Vagina (tissue), 2 donors: ENCODE measurements at regions not wholly inside any gene's neighbourhood (a gene's known extent, or its start where the extent isn't known, plus 50 kb on each side); places are given as distances from the start of the nearest gene placed in this dataset.

Source experiments
- DNase-seq, 2 donors: peaks; one replicate each; pipeline ENCODE4 v3.0.0-alpha.2; 2017; ENCODE audit errors: extremely low spot score in 2 of 2
- H3K27ac ChIP-seq: fragments of 200-600 bp; sonication (generic); one replicate; pipeline ENCODE4 v1.5.1; 2019
- H3K27me3 ChIP-seq: fragments of 200-600 bp; sonication (generic); one replicate; pipeline ENCODE4 v1.5.1; 2019
- H3K36me3 ChIP-seq, 2 donors: fragments of 200-600 bp; sonication (generic); one replicate each; pipeline ENCODE4 v1.5.1; 2017 to 2019
- H3K4me1 ChIP-seq: fragments of 200-600 bp; sonication (generic); one replicate; pipeline ENCODE4 v1.5.1; 2019
- H3K4me3 ChIP-seq, 2 donors: fragments of 200-600 bp; sonication (generic); 1 replicate in 1 of 2; 2 replicates in 1 of 2; pipeline ENCODE4 v1.5.1; 2016 to 2019
- H3K9me3 ChIP-seq: fragments of 200-600 bp; sonication (generic); one replicate; pipeline ENCODE4 v1.5.1; 2019
- CTCF ChIP-seq, 3 experiments: fragments of 450-650 bp in 2 of 3; fragments of 200-600 bp in 1 of 3; sonication (generic) in 1 of 3; IDR thresholded peaks; one replicate each; pipeline ENCODE4 v1.5.1; 2017 to 2019; ENCODE audit warnings: antibody characterized with exemption in 3 of 3, mild to moderate bottlenecking in 2 of 3, moderate library complexity in 2 of 3
- POLR2A ChIP-seq, 2 donors: fragments of 450-650 bp; IDR thresholded peaks; one replicate each; pipeline ENCODE4 v1.6.1; 2017; ENCODE audit warnings: antibody characterized with exemption in 2 of 2, mild to moderate bottlenecking in 2 of 2, moderate library complexity in 2 of 2
- POLR2AphosphoS5 ChIP-seq, 2 donors: sonication (generic); formaldehyde crosslinking; IDR thresholded peaks; one replicate each; pipeline ENCODE4 v1.9.0; 2017; ENCODE audit warnings: antibody characterized with exemption in 2 of 2, mild to moderate bottlenecking in 2 of 2, low read depth in 1 of 2; ENCODE audit not compliant: insufficient read depth in 1 of 2
- intact Hi-C: fragments of 100-400 bp; cut with DNase I; formaldehyde crosslinking; loops from one replicate; pipeline ENCODE4 v1.15.1; 2023

GRCh38 chr4:157739242-157739641, 433.6 kb downstream of the GASK1B start:
- no peak overlapping the region for H3K4me3 ChIP-seq
- H3K27ac ChIP-seq, result no peak overlapping the region
- no peaks in the 10 kb centered on the region for H3K27me3 ChIP-seq
- no peak for DNase-seq
- H3K4me1 ChIP-seq, result no peaks in the 10 kb centered on the region
- no peak for TF ChIP-seq POLR2AphosphoS5 (IDR thresholded peaks at IDR 0.05; ENCODE audit: insufficient read depth in 1 of 2, low read depth in 1 of 2)
- H3K36me3 ChIP-seq, result no peaks in the 10 kb centered on the region
- intact Hi-C loops, result no loop called here
- no peaks in the 10 kb centered on the region for H3K9me3 ChIP-seq

- no peaks in the 10 kb centered on the region for H3K36me3 ChIP-seq
- DNase-seq, result no peak
- intact Hi-C loops, result no loop called here
- TF ChIP-seq POLR2AphosphoS5 (IDR thresholded peaks at IDR 0.05; ENCODE audit: insufficient read depth in 1 of 2, low read depth in 1 of 2) (no peak), CTCF (IDR thresholded peaks at IDR 0.05) (no peak), POLR2A (IDR thresholded peaks at IDR 0.05) (no peak)
- no peaks in the 10 kb centered on the region for H3K27me3 ChIP-seq
- H3K4me3 ChIP-seq, result no peak overlapping the region
- no peaks in the 10 kb centered on the region for H3K4me1 ChIP-seq
- H3K9me3 ChIP-seq, result no peaks in the 10 kb centered on the region
- no peak overlapping the region for H3K27ac ChIP-seq
Observed at GRCh38 chr4:157728215-157728614, 444.6 kb downstream of the GASK1B start.

GRCh38 chr4:157727163-157727562, 445.7 kb downstream of the GASK1B start:
- Histone ChIP-seq H3K4me3 (no peak overlapping the region), H3K27ac (no peak overlapping the region), H3K4me1 (no peaks in the 10 kb centered on the region), H3K27me3 (no peaks in the 10 kb centered on the region), H3K36me3 (no peaks in the 10 kb centered on the region), H3K9me3 (no peaks in the 10 kb centered on the region)
- DNase-seq, result no peak
- no peak for TF ChIP-seq POLR2A (IDR thresholded peaks at IDR 0.05)
- TF ChIP-seq CTCF (IDR thresholded peaks at IDR 0.05), result no peak
- TF ChIP-seq POLR2AphosphoS5 (IDR thresholded peaks at IDR 0.05; ENCODE audit: insufficient read depth in 1 of 2, low read depth in 1 of 2), result no peak
- intact Hi-C loops, result no loop called here

GRCh38 chr4:157722146-157722545, 450.7 kb downstream of the GASK1B start:
- no peak for DNase-seq
- intact Hi-C loops, result no loop called here
- Histone ChIP-seq H3K36me3 (no peaks in the 10 kb centered on the region), H3K4me1 (no peaks in the 10 kb centered on the region), H3K9me3 (no peaks in the 10 kb centered on the region), H3K27me3 (no peaks in the 10 kb centered on the region), H3K27ac (no peak overlapping the region), H3K4me3 (no peak overlapping the region)
- TF ChIP-seq CTCF (IDR thresholded peaks at IDR 0.05) (no peak), POLR2AphosphoS5 (IDR thresholded peaks at IDR 0.05; ENCODE audit: insufficient read depth in 1 of 2, low read depth in 1 of 2) (no peak)

GRCh38 chr4:157713342-157713741, 459.5 kb downstream of the GASK1B start:
- DNase-seq, result no peak
- Histone ChIP-seq H3K4me1 (no peaks in the 10 kb centered on the region), H3K4me3 (no peak overlapping the region), H3K36me3 (no peaks in the 10 kb centered on the region), H3K27ac (no peak overlapping the region), H3K9me3 (no peaks in the 10 kb centered on the region), H3K27me3 (no peaks in the 10 kb centered on the region)
- intact Hi-C loops, result no loop called here
- TF ChIP-seq CTCF (IDR thresholded peaks at IDR 0.05), result no peak
- TF ChIP-seq POLR2AphosphoS5 (IDR thresholded peaks at IDR 0.05; ENCODE audit: insufficient read depth in 1 of 2, low read depth in 1 of 2), result no peak
- no peak for TF ChIP-seq POLR2A (IDR thresholded peaks at IDR 0.05)

- no peak for DNase-seq
- Histone ChIP-seq H3K27me3 (no peaks in the 10 kb centered on the region), H3K4me1 (no peaks in the 10 kb centered on the region), H3K27ac (no peak overlapping the region), H3K4me3 (no peak overlapping the region), H3K9me3 (no peaks in the 10 kb centered on the region), H3K36me3 (no peaks in the 10 kb centered on the region)
- TF ChIP-seq POLR2A (IDR thresholded peaks at IDR 0.05) (no peak), CTCF (IDR thresholded peaks at IDR 0.05) (no peak), POLR2AphosphoS5 (IDR thresholded peaks at IDR 0.05; ENCODE audit: insufficient read depth in 1 of 2, low read depth in 1 of 2) (no peak)
- intact Hi-C loops, result no loop called here
Observed at GRCh38 chr4:157706155-157706554, 466.7 kb downstream of the GASK1B start.
